Rectal smooth muscle tissue (tissue), 1 donor: ENCODE measurements at regions not wholly inside any gene's neighbourhood (a gene's known extent, or its start where the extent isn't known, plus 50 kb on each side); places are given as distances from the start of the nearest gene placed in this dataset.
"Not testable (repeated sequence)": the region's sequence is repeated elsewhere in the genome, so short reads cannot be mapped to it uniquely, and the experiment has no call there.

Experiments used
- H3K27ac ChIP-seq: one replicate; pipeline ENCODE4 v1.7.0; 2013; ENCODE audit warnings: low read depth, low read length, inconsistent platforms
- H3K27me3 ChIP-seq: one replicate; pipeline ENCODE4 v1.7.0; 2013; ENCODE audit warnings: low read length; ENCODE audit not compliant: control insufficient read depth, insufficient read depth
- H3K36me3 ChIP-seq: one replicate; pipeline ENCODE4 v1.7.0; 2013; ENCODE audit warnings: low read length; ENCODE audit not compliant: control insufficient read depth, insufficient read depth
- H3K4me1 ChIP-seq: one replicate; pipeline ENCODE4 v1.7.0; 2013; ENCODE audit warnings: low read length; ENCODE audit not compliant: control insufficient read depth, insufficient read depth
- H3K4me3 ChIP-seq: one replicate; pipeline ENCODE4 v1.7.0; 2013; ENCODE audit warnings: low read length
- H3K9ac ChIP-seq: one replicate; pipeline ENCODE4 v1.7.0; 2013; ENCODE audit warnings: low read length

DNA sequence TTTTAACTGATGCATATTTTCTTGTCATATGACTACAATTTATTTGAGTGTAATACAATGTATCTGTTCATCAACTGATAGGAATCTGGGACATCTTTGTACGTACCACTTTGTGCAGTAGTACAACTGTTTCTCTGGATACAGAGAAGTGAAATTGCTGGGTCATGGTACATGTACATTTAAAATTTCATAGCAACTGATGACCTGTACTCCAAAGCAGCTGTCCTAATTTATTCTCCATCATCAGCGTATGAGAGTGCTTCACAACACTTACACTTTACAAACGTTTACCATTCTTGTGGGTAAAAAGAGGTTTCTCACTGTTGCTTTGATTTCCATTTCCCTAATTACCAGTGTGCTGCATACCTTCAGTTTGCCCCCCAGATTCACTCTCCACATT, 552.8 kb upstream of the CADM1 start:
- Histone ChIP-seq H3K27ac (no peak overlapping the region), H3K4me1 (no peaks in the 10 kb centered on the region), H3K27me3 (no peaks in the 10 kb centered on the region), H3K4me3 (no peak overlapping the region), H3K36me3 (no peaks in the 10 kb centered on the region), H3K9ac (no peak overlapping the region)

DNA sequence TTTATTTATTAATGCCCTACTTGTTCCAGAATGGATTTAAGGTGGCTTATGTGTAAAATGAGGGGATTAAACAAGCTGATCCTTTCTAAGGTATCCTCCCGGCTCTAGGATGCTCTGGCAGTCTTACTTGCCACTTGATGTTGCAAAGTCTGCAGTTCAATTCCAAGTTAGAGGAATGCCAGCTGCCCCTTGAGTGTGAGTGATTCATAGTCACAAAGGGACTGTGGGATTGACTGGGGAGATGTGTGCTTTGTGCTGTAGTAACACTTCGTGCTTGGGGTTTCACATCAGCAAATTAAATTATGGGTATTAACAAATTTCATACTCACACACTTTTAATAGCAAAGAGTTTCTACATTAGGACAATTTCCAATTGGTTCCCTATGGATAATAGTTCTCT, 550.8 kb upstream of the CADM1 start:
- H3K27me3 ChIP-seq: no peaks in the 10 kb centered on the region
- no peak overlapping the region for H3K9ac ChIP-seq
- H3K4me1 ChIP-seq: no peaks in the 10 kb centered on the region
- no peaks in the 10 kb centered on the region for H3K36me3 ChIP-seq
- H3K27ac ChIP-seq: no peak overlapping the region
- no peak overlapping the region for H3K4me3 ChIP-seq

DNA sequence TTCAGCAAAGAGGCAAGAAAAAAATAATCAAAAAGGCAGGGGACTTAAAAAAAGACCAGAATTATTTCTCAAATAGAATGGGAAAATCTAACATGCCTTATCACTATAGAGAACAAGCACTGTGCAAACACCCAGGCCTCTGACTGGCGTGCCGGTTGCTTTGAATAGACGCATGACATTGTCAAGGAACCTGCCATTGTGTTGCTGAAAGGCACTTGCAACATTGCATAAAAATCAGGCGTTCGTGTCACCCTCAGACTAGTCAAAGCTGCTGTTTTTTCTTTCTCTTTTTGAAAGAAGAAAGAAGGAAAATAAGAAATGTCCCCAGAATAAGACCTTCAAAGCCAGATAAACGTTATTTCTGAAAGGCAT, 549.3 kb upstream of the CADM1 start:
- Histone ChIP-seq H3K4me1 (no peaks in the 10 kb centered on the region), H3K27ac (no peak overlapping the region), H3K36me3 (no peaks in the 10 kb centered on the region), H3K4me3 (no peak overlapping the region), H3K9ac (no peak overlapping the region), H3K27me3 (no peaks in the 10 kb centered on the region)

DNA sequence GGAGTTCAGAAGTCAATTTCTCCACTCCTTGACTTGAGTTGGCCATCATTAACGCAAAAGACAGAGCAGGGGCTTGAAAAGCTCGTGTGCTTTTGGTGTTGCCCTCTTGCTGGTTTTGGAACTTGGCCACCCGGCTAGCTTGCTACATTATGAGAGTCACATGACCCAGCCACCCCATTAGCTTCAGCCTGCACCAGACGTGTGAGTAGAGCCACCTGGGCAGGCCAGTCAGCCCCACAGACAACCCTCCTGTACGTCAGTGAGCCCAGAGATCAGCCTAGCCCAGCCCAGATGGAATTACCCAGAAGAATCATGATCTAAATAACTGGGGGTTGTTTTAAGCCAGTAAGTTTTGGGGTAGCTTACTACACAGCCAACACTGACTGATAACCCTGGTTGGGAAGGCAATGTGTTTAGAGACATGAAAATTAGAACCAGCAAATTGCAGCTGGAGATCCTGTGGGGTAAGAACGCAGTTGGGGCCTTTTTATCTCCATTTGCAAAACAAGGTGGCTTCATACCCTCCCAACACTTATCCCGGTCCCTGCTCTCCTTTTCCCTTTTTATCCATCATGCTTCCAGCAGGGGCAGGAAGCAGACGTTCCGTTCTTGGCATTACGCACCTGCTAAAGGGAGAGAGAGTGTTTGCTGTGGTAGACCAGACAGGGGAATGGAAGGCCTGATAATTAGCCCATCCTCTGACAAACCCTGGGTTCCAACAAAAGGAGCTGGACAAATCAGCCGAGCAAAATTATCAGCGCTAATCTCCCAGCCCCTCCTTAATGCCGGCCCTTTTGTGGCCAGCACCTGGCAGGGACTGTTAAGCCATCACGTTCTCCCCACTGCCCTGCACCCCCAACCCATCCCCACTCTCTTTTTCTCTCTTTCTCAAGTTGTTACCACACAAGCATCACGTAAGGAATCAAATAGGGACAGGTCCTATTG, 548.7 kb upstream of the CADM1 start:
- Histone ChIP-seq H3K27me3 (no peaks in the 10 kb centered on the region), H3K4me3 (no peak overlapping the region), H3K9ac (no peak overlapping the region), H3K4me1 (no peaks in the 10 kb centered on the region), H3K27ac (no peak overlapping the region), H3K36me3 (no peaks in the 10 kb centered on the region)

DNA sequence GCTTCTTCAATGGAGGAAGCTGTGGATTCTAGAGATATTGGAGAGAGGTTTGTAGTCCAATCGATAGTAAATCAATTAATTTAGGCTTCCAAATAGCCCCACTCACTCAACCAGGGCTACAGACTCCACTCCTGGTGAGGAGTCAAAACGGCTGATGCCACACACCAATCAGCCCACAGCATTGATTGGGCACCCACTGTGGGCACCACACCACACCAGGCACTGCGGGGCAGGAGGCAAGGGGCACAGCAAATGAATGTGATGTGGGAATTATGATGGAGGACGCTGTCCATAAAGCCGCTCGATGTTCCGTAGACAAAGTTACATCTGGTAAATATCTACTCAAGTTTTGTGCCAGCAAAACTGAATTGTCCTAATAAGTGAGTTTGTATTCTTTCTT, 547.3 kb upstream of the CADM1 start:
- no peaks in the 10 kb centered on the region for H3K36me3 ChIP-seq
- no peak overlapping the region for H3K9ac ChIP-seq
- no peak overlapping the region for H3K27ac ChIP-seq
- H3K27me3 ChIP-seq: no peaks in the 10 kb centered on the region
- H3K4me1 ChIP-seq: no peaks in the 10 kb centered on the region
- no peak overlapping the region for H3K4me3 ChIP-seq

DNA sequence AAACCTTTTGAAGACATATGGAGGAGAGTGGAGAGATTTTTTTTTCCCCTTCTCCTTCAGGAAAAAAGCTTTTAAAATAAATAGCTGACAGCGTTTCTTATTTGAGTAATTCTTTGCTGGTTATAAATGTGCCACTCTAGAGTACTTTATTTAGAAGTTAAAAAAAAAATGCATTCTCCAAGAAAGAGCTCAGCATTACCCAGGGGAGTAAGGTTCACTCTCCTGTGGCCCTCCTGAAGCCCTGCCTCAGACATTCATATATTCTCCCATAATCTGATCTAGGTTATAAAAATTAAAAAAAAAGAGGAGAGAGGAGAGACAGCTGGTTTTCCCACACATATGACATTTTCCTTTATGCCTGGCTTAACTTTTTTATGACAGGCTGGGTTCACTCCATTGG, 545.2 kb upstream of the CADM1 start:
- Histone ChIP-seq H3K27ac (no peak overlapping the region), H3K27me3 (no peaks in the 10 kb centered on the region), H3K4me3 (no peak overlapping the region), H3K4me1 (no peaks in the 10 kb centered on the region), H3K9ac (no peak overlapping the region), H3K36me3 (no peaks in the 10 kb centered on the region)

DNA sequence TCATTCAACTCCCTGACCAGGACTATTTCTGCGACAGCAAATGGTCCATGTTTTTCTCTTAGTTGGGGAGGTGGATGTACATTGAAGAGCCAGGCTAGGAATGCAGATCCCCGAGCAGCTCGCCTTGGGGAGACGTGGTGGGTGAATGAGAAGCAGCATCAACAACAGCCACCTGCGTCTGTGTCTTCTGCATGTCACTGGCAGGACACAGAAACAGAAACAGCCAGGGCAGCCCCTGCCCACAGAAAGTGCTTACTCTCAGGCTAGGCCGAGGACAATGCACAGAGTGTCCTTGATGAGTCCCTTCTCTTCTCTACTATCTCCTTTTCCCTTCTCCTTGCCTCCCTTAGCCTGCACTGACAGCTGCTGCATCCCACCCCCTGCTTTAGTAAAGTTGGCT, 541.9 kb upstream of the CADM1 start:
- no peak overlapping the region for H3K9ac ChIP-seq
- no peaks in the 10 kb centered on the region for H3K4me1 ChIP-seq
- H3K4me3 ChIP-seq: no peak overlapping the region
- no peaks in the 10 kb centered on the region for H3K36me3 ChIP-seq
- no peaks in the 10 kb centered on the region for H3K27me3 ChIP-seq
- no peak overlapping the region for H3K27ac ChIP-seq

DNA sequence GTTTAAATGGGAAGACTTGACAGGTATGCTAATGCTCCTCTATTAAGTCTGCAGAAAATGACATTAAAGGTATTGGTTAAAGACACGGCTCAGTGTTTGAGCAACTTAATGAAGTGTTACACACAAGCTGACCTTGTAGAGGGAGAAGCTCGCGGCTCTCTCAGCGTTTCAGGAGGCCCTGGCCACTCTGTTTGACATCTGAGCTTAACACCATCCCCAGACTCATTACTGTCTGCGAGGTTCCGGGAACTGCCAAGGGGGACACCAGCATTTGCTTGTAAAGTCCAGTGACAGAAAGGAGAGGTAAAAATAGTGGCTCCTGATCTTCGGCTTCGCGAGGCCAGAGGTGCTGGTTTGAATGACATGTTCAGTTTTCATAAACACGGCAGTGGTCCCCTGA, 540.7 kb upstream of the CADM1 start:
- H3K27ac ChIP-seq: no peak overlapping the region
- H3K27me3 ChIP-seq: no peaks in the 10 kb centered on the region
- H3K4me3 ChIP-seq: no peak overlapping the region
- H3K36me3 ChIP-seq: no peaks in the 10 kb centered on the region
- H3K9ac ChIP-seq: no peak overlapping the region
- no peaks in the 10 kb centered on the region for H3K4me1 ChIP-seq

DNA sequence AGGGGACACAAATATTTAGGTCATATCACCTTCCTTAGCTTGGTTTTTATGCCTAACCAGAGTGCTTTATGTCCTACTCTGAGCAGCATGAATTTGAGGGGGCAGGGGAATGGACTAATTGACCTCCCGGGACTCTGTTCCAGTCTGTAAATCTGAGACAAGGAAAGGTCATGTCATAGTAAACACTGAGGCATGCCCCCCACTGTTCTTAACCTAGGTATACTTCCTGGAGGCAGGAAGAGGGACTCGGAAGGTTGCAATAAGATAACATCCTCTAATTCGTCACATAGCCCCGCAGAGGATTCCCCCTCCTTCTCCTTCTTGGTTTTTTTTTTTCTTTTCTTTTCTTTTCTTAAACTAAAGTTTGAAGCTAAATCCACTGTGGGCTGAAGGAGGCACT, 540.3 kb upstream of the CADM1 start:
- no peaks in the 10 kb centered on the region for H3K27me3 ChIP-seq
- H3K4me3 ChIP-seq: no peak overlapping the region
- no peaks in the 10 kb centered on the region for H3K36me3 ChIP-seq
- H3K4me1 ChIP-seq: no peaks in the 10 kb centered on the region
- no peak overlapping the region for H3K9ac ChIP-seq
- no peak overlapping the region for H3K27ac ChIP-seq

DNA sequence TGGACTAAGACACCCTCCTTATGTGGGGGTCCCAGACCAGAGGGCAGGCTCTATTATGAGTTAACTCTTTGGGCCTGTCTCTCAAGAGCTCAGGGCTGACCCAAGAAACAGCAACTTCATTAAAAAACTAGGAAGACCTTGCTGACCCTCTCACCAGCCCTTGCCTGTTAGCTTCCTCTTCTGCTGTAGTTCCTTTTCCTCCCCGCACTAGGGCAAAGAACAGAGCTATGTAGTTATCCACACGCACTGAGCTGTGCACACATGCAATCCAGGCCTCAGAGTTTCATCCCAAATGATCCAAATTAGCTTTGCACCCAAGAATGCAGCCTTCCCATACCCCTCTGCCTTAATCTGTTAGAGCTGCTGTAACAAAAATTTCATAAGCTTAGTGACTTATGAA, 539.6 kb upstream of the CADM1 start:
- no peaks in the 10 kb centered on the region for H3K36me3 ChIP-seq
- H3K9ac ChIP-seq: no peak overlapping the region
- H3K27ac ChIP-seq: no peak overlapping the region
- no peaks in the 10 kb centered on the region for H3K27me3 ChIP-seq
- H3K4me3 ChIP-seq: no peak overlapping the region
- H3K4me1 ChIP-seq: no peaks in the 10 kb centered on the region

DNA sequence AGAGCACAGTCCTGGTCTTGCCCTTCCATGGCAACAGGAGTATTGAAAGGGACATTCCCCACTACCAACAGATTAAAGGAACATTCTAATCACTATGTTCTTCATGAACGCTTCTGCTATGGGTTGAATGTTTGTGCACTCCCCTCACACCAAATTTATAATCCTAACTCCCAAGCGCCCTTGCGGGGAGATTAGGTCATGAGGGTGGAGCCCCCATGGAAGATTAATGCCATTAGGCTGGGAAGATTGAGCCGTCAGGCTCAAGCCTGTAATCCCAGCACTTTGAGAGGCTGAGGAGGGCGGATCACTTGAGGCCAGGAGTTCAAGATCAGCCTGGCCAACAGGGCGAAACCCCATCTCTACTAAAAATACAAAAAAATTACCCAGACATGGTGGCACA, 538.8 kb upstream of the CADM1 start:
- H3K4me3 ChIP-seq, H3K9ac ChIP-seq, H3K4me1 ChIP-seq, H3K27me3 ChIP-seq, H3K36me3 ChIP-seq, H3K27ac ChIP-seq: not testable (repeated sequence)

DNA sequence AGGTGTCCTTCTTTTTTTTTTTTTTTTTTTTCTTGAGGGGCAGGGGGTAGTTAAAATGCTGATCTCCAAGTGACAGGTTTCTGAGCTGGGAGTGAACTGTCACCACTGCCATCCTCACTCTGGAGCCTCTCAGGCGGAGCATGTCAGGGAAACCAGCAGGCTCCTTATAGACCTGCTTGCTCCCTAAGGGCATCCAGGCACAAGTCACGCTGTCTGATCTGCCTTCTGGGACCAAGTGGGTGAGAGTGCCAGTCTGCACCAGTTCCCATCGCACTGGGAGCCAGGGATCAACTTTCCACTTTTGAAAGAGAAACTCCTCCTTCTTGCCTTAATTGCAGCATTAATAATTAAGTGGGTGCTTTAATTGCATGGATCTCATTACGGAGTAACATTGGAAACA, 537.9 kb upstream of the CADM1 start:
- H3K27me3 ChIP-seq: no peaks in the 10 kb centered on the region
- no peaks in the 10 kb centered on the region for H3K4me1 ChIP-seq
- no peaks in the 10 kb centered on the region for H3K36me3 ChIP-seq
- no peak overlapping the region for H3K27ac ChIP-seq
- no peak overlapping the region for H3K9ac ChIP-seq
- H3K4me3 ChIP-seq: no peak overlapping the region

DNA sequence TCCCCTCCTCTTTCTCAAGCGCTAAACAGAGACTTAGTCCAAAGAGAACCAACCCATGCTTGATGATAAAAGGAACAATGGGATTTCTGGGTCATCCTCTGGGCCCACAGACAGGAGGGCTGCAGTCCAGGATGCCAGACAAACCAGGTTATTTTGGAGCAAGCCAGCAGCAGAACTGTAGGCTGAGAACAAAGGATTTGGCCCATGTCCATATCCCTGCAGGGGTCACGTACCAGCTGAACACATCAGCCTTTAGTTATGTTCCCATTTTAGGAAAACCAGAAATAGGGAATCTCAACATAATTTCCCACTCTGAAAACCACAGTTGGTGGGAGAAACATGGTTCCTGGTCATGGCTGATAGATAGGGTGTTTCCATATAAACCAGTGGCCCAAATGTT, 533.6 kb upstream of the CADM1 start:
- H3K36me3 ChIP-seq: no peaks in the 10 kb centered on the region
- no peak overlapping the region for H3K4me3 ChIP-seq
- no peak overlapping the region for H3K9ac ChIP-seq
- no peaks in the 10 kb centered on the region for H3K27me3 ChIP-seq
- no peaks in the 10 kb centered on the region for H3K4me1 ChIP-seq
- H3K27ac ChIP-seq: no peak overlapping the region
